GM18858 (cell line): ENCODE measurements at regions not wholly inside any gene's neighbourhood (a gene's known extent, or its start where the extent isn't known, plus 50 kb on each side); places are given as distances from the start of the nearest gene placed in this dataset.

Experiments used
- ATAC-seq: cut with Tn5 transposase; IDR thresholded peaks from one replicate; pipeline ENCODE4 v1.9.1; 2021; ENCODE audit not compliant: unreplicated experiment

DNA sequence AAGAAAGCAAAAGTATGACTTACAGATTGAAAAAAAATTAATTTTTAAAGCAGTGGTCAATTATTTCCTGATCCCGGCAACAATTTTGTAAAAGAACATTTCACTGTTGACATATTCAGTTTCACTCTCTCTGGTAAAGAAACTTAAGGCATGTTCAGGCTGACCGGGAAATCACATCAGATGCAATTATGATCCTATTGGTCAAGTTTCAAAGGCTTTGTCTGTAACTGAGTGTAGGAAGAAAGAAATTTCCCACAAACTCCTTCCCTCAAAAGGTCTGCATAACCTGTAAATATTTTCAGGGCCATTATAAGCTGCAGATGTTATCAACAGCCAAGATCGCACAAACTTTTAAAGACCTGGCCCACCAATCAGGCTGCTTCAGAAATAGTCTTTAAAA is 205.4 kb upstream of the IGF1R start:
- no peak for ATAC-seq

DNA sequence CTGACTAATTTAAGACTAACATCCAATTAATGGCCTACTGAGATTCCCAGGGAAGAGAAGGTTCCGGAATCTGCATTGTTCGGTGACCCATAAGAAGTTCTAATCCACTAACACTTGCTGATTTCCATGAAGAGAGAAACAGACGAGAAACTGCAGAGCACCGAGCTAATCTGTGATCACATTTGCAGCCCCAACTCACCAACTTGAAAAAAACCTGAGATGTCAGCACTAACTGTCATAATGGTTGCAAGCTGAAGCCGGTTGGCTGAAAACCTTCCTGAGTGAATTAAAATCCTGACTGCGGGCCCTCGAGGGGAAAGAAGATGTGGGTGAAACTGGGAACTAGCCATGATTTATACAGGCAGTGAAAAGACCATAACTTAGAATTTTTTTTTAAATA is 204.8 kb upstream of the IGF1R start:
- no peak for ATAC-seq

DNA sequence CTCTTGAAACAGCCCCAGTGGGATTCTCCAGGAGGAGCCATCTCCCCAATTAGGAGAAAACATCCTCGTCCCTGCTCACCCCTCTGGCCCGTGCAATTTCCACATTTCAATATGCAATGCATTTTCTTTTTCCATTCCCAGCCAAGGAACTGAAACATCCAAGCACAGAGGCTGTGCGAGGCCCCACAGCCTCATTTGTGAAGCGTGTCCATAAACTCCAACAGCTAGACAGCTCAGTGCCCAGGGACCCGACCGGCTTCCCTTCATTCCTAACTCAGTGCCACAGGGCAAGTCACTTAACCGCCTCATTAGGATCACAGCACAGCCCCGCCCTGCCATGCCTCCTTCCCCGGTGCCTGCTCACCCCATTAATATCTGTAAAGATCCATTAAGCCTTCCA is 204.2 kb upstream of the IGF1R start:
- no peak for ATAC-seq

DNA sequence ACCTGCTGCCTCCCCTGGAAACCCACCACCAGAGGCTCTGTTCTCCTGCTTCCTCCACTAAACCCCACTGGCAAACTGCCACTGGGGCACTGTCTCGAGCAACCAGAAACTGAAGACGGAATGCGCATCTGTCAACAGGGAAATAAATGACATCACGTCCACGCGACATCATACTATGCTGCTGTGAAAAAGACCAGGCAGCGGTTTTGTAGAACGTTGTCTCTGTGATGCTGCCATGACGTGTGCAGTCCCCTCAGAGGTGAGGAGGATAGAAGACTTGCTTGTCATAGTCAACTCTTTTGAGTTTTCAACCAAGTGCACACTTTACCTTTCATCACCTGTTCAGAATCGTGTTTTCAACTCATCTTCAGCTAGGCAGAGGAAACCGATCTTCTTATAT is 203.0 kb upstream of the IGF1R start:
- no peak for ATAC-seq

DNA sequence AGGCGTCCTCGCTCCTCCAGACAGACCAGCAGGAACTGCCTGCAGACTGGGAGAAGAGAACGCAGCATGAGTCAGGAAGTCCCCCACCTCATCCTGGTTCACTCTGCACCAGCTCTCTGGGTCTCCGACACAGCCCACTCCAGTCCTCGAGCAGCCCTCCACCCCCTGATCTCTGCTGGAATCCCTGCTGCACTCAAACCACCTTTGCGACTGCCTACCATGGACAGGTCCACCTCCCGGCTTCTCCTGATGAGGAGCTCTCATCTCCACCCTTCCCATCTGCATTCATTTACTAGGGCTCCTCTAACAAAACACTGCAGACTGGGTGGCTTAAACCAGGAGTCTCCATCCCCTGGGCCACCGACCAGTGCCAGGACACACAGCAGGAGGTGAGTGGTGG is 202.3 kb upstream of the IGF1R start:
- ATAC-seq, result no peak

DNA sequence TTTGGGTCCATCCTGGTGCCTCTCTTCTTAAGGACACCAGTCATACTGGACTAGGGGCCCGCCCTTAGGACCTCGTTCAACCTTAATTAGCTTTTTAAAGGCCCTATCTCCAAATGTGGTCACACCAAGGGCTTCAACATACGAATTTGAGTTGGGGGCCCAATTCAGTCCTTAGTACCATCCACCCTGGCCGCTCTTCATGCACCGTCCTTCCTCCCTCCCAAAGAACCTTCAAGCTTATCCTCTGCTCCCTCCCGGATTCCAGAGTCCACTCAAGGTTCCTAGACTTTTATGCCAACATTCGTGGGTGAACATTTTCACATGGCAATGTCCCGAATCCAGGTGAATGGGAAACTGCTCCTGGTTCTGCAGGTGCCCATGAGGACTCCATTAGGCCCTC is 201.3 kb upstream of the IGF1R start:
- no peak for ATAC-seq

DNA sequence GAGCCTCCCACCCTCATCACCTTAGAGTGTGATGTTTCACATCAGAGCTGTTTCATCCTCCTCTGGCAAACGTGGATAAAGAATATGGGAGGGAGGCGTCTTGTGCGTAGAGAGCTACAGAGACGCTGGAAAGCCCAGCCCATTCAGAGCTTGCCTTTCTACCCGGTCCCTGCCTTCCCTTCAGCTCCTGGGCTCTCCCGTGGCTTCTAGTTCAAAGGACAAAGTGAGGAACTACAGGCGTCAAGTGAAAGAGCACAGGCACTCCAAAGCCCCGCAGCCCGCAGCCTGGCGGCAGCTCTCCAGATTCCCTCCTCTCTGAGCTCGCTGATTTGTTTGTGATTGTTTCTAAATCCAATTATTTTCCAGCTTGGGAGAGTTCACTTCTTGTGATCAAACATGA is 197.1 kb upstream of the IGF1R start:
- ATAC-seq, result no peak

DNA sequence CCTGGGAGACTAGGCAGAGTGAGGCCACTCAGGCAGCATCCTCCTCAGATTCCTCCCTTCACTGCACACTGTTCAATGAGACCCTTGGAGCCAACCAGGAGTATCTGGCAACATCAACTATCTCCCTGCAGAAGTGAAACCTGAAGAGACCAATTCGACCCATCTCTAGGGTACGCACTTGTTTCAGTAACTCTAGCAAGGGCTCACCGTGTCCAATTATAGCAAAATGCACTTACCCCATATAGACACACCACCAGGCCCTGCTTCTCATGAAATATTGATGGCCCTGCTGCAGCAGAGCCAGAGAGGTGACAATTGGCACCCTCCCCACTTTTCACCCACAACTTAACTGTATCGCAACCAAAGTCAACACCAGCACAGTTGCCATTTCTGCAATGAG is 196.1 kb upstream of the IGF1R start:
- ATAC-seq, result no peak

DNA sequence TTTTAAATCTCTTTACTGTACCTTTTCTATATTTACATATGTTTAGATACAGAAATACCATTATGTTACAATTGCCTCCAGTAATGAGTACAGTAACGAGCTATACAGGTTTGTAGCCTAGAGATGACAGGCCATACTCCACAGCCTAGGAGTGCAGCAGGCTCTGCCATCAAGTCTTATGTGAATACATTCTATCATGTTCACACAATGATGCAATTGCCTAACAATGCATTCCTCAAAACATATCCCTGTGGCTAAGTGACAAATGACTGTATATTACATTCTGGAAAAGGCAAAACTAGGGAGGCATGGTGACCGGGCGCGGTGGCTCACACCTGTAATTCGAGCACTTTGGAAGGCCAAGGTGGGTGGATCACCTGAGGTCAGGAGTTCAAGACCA is 192.4 kb upstream of the IGF1R start:
- ATAC-seq, result no peak

DNA sequence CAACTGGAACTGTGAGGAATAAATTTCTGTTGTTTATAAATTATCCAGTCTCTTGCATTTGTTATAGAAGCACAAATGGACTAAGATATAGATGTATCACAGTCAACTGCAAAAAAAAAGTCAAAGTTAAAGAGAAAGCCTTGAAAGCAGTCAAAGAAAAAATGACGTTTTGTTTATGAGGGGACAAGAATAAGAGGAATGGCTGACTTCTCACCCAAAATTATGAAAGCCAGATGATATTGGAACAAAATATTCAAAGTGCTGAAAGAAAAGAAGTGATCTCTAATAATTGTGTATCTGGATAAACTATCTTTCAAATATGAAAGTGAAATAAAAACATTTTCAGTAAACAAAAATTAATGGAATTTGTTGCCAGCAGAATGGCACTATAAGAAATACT is 171.8 kb upstream of the IGF1R start:
- no peak for ATAC-seq

DNA sequence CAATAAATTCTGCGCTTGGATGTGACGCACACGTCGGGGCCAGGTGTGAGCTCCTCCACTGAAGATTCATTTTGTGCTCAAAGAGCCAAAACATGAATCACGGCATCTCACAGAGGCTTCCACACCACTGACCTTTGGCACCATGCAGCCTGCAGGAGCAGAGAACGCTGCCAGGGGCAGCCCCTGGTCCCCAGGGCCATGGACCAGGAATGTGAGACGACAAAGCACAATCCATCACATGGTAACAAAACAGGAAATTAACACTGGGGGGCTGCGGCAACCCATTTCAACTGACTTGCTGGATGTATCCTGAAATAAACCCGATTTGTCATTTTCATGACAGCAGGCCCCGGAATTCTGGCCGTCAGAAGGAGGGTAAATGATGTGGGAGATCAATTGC is 167.5 kb upstream of the IGF1R start:
- ATAC-seq, result no peak

DNA sequence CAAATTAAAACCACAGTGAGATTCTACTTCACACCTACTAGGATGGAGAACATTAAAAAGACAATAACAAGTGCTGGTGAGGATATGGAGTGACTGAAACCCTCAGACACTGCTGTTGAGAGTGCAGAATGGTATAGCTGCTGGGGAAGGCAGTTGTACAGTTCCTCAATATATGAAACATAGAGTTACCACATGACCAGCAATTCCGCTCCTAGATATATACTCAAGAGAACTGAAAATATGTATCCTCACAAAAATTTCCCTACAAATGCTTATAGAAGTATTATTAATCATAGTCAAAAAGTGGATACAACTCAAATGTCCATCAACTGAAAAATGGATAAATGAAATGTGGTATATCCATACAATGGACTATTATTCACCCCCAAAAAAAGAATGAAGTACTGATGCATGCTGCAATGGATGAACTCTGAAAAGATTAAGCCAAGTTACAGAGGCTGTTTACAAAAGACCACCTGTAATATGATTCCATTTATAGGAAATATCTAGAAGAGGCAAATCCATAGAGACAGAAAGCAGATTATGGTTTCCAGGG is 164.7 kb upstream of the IGF1R start:
- no peak for ATAC-seq

DNA sequence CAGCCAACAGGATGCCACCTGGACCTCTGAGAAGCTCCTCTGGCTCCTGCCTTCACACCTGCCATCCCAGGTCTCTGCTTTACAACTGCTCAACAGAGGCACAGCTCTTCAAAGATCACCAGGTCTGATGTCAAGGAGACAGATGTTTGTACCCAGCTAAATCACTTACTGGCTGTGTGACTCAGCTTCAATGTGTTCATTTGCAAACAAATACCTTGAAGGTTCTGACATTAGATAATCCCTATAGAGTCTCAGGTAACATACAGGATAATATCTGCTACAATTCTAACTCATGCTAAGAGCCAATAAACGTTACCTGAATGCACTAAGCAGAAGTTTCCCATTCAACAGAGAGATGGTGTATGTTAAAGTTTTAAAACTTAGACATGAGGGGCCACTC is 163.4 kb upstream of the IGF1R start:
- ATAC-seq, result no peak

DNA sequence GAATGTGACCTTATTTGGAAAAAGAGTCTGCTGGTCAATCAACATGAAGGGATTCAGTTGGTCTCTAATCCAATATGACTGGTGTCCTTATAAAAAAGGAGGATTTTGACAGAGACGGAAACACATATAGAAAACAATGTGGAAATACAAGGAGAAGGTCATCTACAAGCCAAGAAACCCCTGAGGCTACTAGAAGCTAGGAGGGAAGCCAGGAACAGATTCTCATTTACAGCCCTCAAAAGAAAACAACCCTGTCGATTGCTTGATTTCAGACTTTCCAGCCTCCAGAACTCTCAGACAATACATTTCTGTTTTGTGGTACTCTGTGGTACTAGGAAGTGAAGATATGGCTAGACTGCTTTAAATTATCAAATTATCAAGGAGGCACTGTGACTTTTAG is 162.9 kb upstream of the IGF1R start:
- no peak for ATAC-seq

DNA sequence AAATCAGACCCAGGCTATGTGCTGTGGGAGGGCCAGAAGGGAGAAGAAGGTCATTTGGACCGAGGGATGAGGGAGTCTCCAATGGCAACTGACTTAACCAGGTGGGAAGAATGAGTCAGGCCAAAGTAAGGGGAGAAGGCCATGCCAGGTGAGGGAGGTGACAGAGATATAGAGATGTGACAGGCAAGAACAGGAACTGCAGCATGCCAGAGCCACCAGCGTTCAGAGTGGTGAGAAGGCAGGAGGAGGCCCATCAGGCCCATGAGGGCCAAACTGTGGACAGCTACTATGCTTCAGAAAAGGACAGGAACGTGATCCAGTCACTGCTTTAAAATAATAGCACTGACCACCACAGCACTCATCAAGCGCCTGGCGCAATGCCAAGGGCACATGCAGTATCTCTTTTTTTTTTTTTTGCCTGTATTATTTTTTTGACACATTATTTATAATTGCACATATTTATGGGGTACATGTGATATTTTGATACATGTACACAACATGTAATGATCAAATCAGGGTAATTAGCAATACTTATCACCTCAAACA is 154.3 kb upstream of the IGF1R start:
- ATAC-seq, result no peak

DNA sequence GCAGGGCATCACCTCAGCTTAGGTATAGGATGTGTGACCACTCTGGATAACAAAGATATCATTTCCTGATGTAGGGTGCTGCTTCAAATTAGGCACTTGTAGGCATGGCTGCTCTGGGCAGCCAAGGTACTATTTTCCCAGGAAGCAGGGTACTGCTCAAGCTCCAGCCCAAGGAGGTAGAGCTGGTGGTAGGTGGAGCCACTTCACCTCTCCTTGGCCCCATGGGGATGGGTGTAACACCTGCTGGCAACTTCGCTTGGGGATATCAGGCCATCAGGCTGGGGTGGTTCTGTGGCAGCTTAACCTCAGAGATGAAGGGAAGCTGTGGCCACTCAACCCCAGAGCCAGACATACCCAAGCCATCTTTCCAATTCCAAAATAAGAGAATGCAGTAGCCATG is 147.1 kb upstream of the IGF1R start:
- ATAC-seq, result no peak

DNA sequence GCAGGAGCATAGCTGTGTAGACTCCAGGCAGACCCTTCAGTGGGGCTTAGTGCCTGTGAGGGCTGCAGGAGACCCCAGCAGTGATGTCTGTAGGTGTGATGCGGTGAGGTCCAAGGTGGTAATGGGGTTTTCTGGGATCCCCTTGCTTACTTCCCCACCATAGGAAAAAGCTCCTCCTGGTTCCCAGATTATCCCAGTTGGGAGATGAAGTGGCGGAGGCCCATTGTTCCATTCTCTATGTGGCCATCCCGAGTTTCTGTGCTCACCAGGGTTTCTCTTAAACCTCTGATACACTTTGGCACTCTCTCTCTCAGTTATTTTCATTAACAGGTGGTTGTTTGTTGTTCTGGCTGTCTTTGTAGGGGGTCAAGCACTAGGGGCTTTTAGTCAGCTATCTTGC is 146.7 kb upstream of the IGF1R start:
- no peak for ATAC-seq

DNA sequence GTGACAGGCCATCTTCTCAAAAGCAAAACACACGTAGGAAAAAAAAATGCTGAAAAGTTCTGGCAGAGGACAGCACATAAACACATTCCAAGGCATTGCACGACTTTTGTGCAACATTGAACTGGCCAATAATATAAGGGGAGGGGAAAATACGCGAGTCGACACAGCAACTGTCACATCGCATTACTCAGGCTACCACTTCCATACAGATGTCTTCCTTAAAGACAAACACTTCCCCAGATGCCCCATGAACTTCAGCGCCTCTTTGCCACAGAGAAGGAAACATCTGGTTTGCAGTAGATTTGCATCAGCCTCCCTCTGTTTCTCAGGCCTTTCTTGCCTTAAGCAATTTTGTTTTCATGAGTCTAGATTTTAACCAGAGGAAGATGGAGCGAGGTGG is 144.4 kb upstream of the IGF1R start:
- no peak for ATAC-seq

DNA sequence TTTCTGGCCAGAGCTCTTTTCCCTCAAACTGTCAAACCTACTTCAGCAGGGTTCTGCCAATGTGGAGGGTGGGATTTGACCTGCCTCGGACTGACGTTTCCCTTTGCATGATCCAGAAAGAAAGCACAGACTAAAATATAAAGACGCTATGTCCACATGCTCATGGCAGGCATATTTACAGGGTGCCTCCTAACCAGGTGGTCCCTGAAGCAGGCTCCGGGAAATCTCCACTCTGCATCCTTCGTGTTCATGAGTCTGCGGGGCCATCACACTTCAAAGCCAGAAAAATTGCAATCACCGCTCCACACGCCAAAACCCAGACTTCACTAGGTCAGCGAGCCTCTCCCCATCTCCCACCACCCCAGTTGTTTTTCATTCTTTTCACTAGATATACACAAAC is 143.3 kb upstream of the IGF1R start:
- no peak for ATAC-seq

DNA sequence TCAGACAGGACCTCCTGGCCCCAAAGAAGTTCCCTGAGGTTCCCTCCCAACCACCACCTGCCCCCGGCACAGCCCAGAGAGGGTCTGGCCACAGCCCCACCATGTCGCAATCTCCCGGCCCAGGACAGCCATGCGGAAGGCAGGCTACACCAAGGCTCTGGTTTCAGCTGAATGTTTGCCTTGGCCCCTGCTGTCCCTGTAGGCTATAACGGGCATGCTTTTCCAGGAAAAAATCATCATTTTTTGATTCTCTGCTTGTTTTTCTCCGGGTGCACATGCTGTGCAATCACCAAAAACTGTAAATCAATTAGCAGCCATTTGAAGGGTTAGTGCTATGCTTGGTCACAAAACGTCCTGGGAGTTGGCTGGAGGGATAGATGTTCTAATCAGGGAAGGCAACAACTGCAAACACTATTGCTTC is 142.7 kb upstream of the IGF1R start:
- ATAC-seq, result no peak

DNA sequence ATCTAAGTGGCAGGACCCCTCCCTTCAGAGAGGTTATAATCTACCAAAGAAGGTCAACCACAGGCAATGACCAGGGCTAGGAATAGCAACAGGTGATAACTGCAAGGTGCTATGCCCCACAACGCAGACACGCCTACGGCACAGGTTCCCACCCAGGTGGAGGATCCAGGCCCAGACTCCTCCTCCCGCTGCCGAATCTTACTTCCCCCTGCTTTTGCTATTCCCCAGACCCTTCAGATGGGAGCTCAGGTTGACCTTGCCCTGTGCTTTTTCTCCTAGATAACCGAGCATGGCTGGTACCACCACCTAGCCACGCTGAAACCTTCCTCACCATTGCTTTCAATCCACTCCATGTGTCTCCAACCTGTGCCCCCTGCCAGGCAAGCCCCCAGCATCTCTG is 142.2 kb upstream of the IGF1R start:
- ATAC-seq, result no peak

DNA sequence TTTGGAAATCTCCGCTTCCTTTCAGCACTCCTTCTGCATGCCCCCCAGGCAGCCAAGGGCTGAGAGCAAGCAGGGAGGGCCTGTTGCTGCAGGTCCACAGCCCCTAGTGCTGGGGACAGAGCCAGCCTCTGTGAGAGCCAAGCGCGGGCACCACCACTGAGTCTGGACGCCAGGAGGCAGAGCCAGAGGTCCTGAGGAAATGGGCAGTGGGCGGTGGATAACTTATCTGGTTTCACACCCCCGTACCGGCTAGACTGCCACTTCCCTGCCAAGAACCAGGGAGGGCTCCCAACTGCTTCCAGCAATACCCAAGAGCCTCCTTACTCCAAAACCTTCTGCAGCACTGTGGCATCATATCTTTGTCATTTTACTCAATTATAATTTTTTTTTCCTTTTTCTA is 141.6 kb upstream of the IGF1R start:
- no peak for ATAC-seq

DNA sequence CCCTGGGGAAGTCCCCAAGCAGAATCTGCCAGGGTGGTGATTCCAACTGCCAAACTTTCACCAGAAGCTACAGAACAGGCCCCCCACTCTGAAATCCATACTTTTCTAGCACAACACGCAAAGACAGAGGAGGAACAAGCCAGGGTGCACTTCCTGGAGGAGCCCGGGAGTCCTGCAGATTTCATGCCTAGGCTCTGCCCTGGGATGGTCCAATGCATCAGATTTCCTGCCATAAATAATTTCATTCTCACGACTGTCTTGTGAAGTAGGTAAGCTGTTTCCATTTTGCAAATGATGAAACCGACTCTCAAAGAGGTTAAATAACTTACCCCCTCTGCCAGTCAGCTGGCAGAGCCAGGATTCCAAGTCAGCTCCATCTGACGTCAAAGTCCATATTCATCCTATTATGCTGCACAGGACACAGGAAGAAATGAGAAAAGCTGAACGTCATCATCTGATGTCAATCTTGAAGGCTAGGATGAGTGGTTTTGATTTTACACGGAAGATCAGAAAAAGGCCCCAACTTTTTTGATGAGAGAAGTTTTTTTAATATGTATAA is 134.8 kb upstream of the IGF1R start:
- ATAC-seq, result no peak
